ENCODE measurements at regions not wholly inside any gene's neighbourhood (a gene's known extent, or its start where the extent isn't known, plus 50 kb on each side); places are given as distances from the start of the nearest gene placed in this dataset.
A peak's percentile ranks its signal among the peaks of the same experiment; 100 is the strongest.

- Histone ChIP-seq H3K4me1 (ENCODE audit: control insufficient read depth, insufficient read depth, low read length) (peaks cover 2% of the 10 kb centered on the region; the same call in 1 of the 2 replicates), H3K18ac (ENCODE audit: low read depth, low read length) (no peak overlapping the region; the same call in 1 of the 2 replicates), H4K91ac (ENCODE audit: insufficient read depth, low read depth, low read length) (no peak overlapping the region), H2BK120ac (ENCODE audit: low read depth, low read length) (no peak overlapping the region), H2BK15ac (ENCODE audit: low read depth, low read length) (no peak overlapping the region), H3K56ac (ENCODE audit: extremely low read depth, insufficient read depth, low read length) (no peak overlapping the region), H3K23ac (ENCODE audit: low read depth, low read length) (no peak overlapping the region), H4K8ac (ENCODE audit: low read depth in 2 of 2, low read length in 2 of 2) (no peak overlapping the region), H2AFZ (replicated peaks; ENCODE audit: low read length, poor library complexity) (no peak overlapping the region), H3K9me3 (ENCODE audit: control insufficient read depth, insufficient read depth, low read length) (no peaks in the 10 kb centered on the region), H2BK5ac (ENCODE audit: low read depth, low read length, poor library complexity, severe bottlenecking) (no peak overlapping the region), H4K5ac (ENCODE audit: low read depth, low read length) (peak overlapping the region; percentile 75), H3K79me1 (ENCODE audit: low read depth in 1 of 2, low read length in 2 of 2) (no peaks in the 10 kb centered on the region), H3K9ac (ENCODE audit: low read depth, low read length) (no peak overlapping the region), H3K4me2 (ENCODE audit: low read depth, low read length) (no peak overlapping the region), H3K36me3 (ENCODE audit: control insufficient read depth, insufficient read depth, low read length) (no peaks in the 10 kb centered on the region), H4K20me1 (ENCODE audit: insufficient read depth, low read length) (no peaks in the 10 kb centered on the region), H3K27ac (ENCODE audit: insufficient read depth, low read length) (no peak overlapping the region), H2AK9ac (replicated peaks; ENCODE audit: low read depth, low read length, poor library complexity) (no peak overlapping the region), H3K14ac (replicated peaks; ENCODE audit: low read depth, low read length) (no peak overlapping the region), H3K4me3 (ENCODE audit: insufficient read depth, low read depth, low read length) (no peak overlapping the region), H3K9me1 (ENCODE audit: insufficient read depth, low read length) (no peaks in the 10 kb centered on the region; the same call in 1 of the 2 replicates), H2AK5ac (ENCODE audit: low read depth, low read length) (no peak overlapping the region), H3K4ac (ENCODE audit: low read depth, low read length) (no peak overlapping the region), H2BK20ac (ENCODE audit: low read depth, low read length) (no peak overlapping the region), H3K27me3 (ENCODE audit: control insufficient read depth, insufficient read depth, low read length) (peaks cover 44% of the 10 kb centered on the region)
- dilution Hi-C loops (cut with HindIII; ENCODE audit: low sequenced_read_pairs, unreplicated experiment) (no loop called here), in situ Hi-C loops (cut with MboI; ENCODE audit: low sequenced_read_pairs) (no loop called here), intact Hi-C loops (cut with micrococcal nuclease) (no loop called here)
- ATAC-seq (ENCODE audit: low read depth) (peak; percentile 24; the same call in 1 of the 2 replicates), DNase-seq (no peak)
- no TSS peak for BruUV-seq (replicated peaks)
- CTCF ChIA-PET, result interaction anchor here (0.6 to 1.5 kb wide), 2 partner anchors 14 to 949 kb away, joined by 3 read pairs; no protein-coding TSS in a partner anchor
- 61% methylated on average over 5 of the region's 7 CpGs; no CpG with 5 or more reads in 1 of the 2 experiments for WGBS, 2 experiments (ENCODE audit: extremely low coverage in 2 of 2, insufficient read length in 1 of 2)
- POLR2A ChIA-PET (ENCODE audit: unreplicated experiment), result no interaction called here
- no peak for TF ChIP-seq MAFK (IDR thresholded peaks at IDR 0.05; ENCODE audit: low read depth, low read length)
- no peak for TF ChIP-seq RAD21 (IDR thresholded peaks at IDR 0.05; ENCODE audit: low read length)
- no peak for TF ChIP-seq MAZ (IDR thresholded peaks at IDR 0.05; ENCODE audit: borderline replicate concordance, low read depth, low read length)
- TF ChIP-seq CTCF (conservative IDR thresholded peaks at IDR 0.05; ENCODE audit: low read depth, low read length), result no peak
- no peak for TF ChIP-seq BHLHE40 (IDR thresholded peaks at IDR 0.05; ENCODE audit: low read depth, low read length)
- no peak for TF ChIP-seq CEBPB (IDR thresholded peaks at IDR 0.05; ENCODE audit: low read depth, low read length)
- TF ChIP-seq, protein P1, sequence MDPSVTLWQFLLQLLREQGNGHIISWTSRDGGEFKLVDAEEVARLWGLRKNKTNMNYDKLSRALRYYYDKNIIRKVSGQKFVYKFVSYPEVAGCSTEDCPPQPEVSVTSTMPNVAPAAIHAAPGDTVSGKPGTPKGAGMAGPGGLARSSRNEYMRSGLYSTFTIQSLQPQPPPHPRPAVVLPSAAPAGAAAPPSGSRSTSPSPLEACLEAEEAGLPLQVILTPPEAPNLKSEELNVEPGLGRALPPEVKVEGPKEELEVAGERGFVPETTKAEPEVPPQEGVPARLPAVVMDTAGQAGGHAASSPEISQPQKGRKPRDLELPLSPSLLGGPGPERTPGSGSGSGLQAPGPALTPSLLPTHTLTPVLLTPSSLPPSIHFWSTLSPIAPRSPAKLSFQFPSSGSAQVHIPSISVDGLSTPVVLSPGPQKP (IDR thresholded peaks at IDR 0.05; ENCODE audit: borderline replicate concordance, low read depth, low read length), result no peak
- no peak for TF ChIP-seq MXI1 (IDR thresholded peaks at IDR 0.05; ENCODE audit: borderline replicate concordance, low read depth, low read length)
- TF ChIP-seq RCOR1 (IDR thresholded peaks at IDR 0.05; ENCODE audit: insufficient replicate concordance, low read length), result no peak
Observed at GRCh38 chr7:47202146-47202783, 379.6 kb downstream of the TNS3 start.

Data from IMR-90 (cell line).